ENCODE measurements at regions not wholly inside any gene's neighbourhood (a gene's known extent, or its start where the extent isn't known, plus 50 kb on each side); places are given as distances from the start of the nearest gene placed in this dataset.

GRCh38 chr2:67918471-67918870, 144.3 kb downstream of the C1D start:
- intact Hi-C loops (cut with micrococcal nuclease), result loop anchor here (5.0 kb wide), 1 partner anchor 186 kb away; no protein-coding TSS in a partner anchor
- H3K4me1 ChIP-seq (ENCODE audit: control insufficient read depth, extremely low read depth, insufficient read depth, low read length), result peaks cover 29% of the 10 kb centered on the region
- no peak overlapping the region for H3K4me2 ChIP-seq (ENCODE audit: insufficient read depth, low read length)
- no peak overlapping the region for H2AFZ ChIP-seq (ENCODE audit: low read depth, low read length)
- H3K27me3 ChIP-seq (ENCODE audit: control insufficient read depth in 2 of 2, insufficient read depth in 2 of 2, low read length in 2 of 2), result no peaks in the 10 kb centered on the region
- no peaks in the 10 kb centered on the region for H3K36me3 ChIP-seq (ENCODE audit: control insufficient read depth in 2 of 2, extremely low read depth in 1 of 2, insufficient read depth in 2 of 2, low read length in 2 of 2)
- no peak for DNase-seq (ENCODE audit: low read depth, low spot score)
- dilution Hi-C loops (cut with MboI; ENCODE audit: extremely low pct_ligation_motif_present, low sequenced_read_pairs), result no loop called here
- TF ChIP-seq JUN (IDR thresholded peaks at IDR 0.05; ENCODE audit: borderline replicate concordance, insufficient read depth, insufficient read length, low read depth), result no peak
- TF ChIP-seq CTCF (IDR thresholded peaks at IDR 0.05; ENCODE audit: extremely low read depth in 1 of 2, insufficient read depth in 1 of 2, low read depth in 1 of 2, low read length in 2 of 2), result no peak
- no peak for TF ChIP-seq MAX (IDR thresholded peaks at IDR 0.05; ENCODE audit: insufficient read depth, insufficient read length)
- no peak for TF ChIP-seq FOS (IDR thresholded peaks at IDR 0.05; ENCODE audit: borderline replicate concordance, insufficient read depth, low read length)
- no peak for TF ChIP-seq POLR2AphosphoS5 (IDR thresholded peaks at IDR 0.05; ENCODE audit: insufficient read depth, low read depth, low read length)
- TF ChIP-seq GATA2 (IDR thresholded peaks at IDR 0.05; ENCODE audit: insufficient read depth, insufficient read length, low read depth, low read length), result no peak
- TF ChIP-seq MYC (IDR thresholded peaks at IDR 0.05; ENCODE audit: low read depth, low read length), result no peak
- TF ChIP-seq POLR2A (IDR thresholded peaks at IDR 0.05; ENCODE audit: low read depth, low read length), result no peak
- TF ChIP-seq EZH2 (IDR thresholded peaks at IDR 0.05; ENCODE audit: borderline replicate concordance, low read depth, low read length, severe bottlenecking), result no peak
- FAIRE-seq, result no peak
- CTCF ChIA-PET, result interaction anchor here (1.7 to 3.7 kb wide), 2 partner anchors 113 to 185 kb away, joined by 5 to 32 read pairs; no protein-coding TSS in a partner anchor
- H3K27ac ChIP-seq (ENCODE audit: insufficient read depth, low read depth, low read length), result peak overlapping the region; percentile 96
- no peaks in the 10 kb centered on the region for H4K20me1 ChIP-seq (replicated peaks; ENCODE audit: control insufficient read depth, extremely low read depth, insufficient read depth, low read length)
- no peak overlapping the region for H3K9ac ChIP-seq (replicated peaks; ENCODE audit: extremely low read depth, insufficient read depth, low read length)
- POLR2A ChIA-PET, result interaction anchor here (0.7 kb wide), 1 partner anchor 1491 kb away, joined by 4 read pairs; no protein-coding TSS in a partner anchor
- no peaks in the 10 kb centered on the region for H3K9me3 ChIP-seq (replicated peaks; ENCODE audit: control insufficient read depth, insufficient read depth, low read length)
- no TSS peak for BruUV-seq (replicated peaks)
- no peaks in the 10 kb centered on the region for H3K9me1 ChIP-seq (replicated peaks; ENCODE audit: control insufficient read depth, extremely low read depth, insufficient read depth, low read length)
- no peaks in the 10 kb centered on the region for H3K79me2 ChIP-seq (ENCODE audit: control insufficient read depth, insufficient read depth, low read length)
- H3K4me3 ChIP-seq (replicated peaks in 1 of 3; ENCODE audit: insufficient read depth in 1 of 3, low read depth in 1 of 3, low read length in 3 of 3), result no peak overlapping the region
